Activated T-cell treated with anti-CD3 and anti-CD28 coated beads for 1 hour (primary cell): ENCODE measurements at regions not wholly inside any gene's neighbourhood (a gene's known extent, or its start where the extent isn't known, plus 50 kb on each side); places are given as distances from the start of the nearest gene placed in this dataset.

Experiments used
- DNase-seq: peaks from one replicate; pipeline ENCODE4 v3.0.0-alpha.2; 2020; ENCODE audit warnings: low read depth

DNA sequence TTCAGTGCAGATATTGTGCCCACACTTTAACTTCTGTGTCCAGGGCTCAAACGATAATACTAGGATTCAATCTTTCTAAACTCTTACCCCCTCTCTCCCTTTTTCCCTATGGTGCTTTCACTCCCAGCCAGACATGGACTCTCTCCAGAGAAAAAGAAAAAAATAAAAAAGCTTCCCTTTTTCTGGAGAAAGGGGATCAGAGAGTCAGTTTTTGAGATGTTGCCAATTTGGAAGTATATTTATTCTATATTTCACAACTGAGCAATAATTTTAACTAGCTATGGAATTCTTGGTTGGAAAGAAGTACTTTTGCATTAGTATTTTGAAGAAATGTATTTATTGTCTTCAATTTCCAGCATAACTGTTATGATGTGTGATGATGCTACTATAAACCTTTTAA lies 72.2 kb upstream of the ZFP64 start:
- no peak for DNase-seq

DNA sequence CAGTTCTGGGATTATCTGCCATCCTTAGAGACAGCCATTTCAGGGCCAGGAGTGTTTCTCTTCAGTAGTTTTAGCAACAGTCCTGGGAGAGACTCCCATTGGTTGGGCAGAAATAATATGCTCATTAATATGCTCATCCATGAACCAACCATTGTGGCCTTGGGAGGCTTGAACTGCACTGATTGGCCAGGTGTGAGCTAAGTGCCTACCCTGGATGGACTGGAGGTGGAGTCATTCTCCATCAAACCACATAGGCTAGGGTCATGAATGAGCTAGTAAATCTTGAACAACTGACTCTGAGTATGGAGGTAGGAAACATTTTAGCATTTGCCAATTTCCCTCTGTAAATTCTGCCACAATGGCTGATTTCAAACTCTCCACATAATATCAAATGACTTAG lies 70.2 kb upstream of the ZFP64 start:
- no peak for DNase-seq

DNA sequence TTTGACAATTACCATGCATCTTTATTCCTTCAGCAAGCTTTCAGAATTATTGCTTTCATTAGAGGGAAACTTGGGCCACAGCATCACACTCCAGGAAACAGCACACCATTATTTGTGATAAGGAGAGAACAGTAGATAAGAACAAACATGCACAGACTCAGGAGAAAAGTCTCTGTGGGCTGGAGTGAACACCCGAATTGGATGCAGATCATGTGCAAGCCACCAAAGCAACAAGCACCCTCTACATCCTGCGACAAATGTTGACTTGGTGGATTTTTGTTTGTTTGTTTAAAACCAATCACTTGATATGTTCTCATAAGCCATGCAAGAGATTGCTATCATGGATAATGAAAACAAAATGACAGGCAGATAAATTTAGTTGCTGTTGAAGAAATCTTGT lies 67.7 kb upstream of the ZFP64 start:
- DNase-seq: no peak

DNA sequence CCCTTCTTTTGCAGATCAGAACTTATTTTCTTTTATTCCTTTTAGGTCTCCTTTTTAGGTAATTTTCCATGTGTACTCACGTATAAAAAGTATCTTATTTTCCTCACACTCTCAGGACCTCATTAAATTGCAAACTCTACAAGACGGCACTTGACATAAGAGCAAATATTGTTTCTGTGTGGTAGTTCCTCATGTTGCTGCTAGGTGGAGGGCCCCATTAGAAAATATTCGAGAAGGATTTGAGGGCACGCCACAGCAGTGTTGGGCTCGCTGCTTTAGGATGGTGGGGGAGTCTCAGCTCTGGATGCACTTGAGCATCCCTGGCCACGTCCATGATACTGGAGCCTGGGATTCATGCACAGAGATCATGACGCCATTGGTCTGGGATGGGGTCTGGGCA lies 64.9 kb upstream of the ZFP64 start:
- DNase-seq: no peak

DNA sequence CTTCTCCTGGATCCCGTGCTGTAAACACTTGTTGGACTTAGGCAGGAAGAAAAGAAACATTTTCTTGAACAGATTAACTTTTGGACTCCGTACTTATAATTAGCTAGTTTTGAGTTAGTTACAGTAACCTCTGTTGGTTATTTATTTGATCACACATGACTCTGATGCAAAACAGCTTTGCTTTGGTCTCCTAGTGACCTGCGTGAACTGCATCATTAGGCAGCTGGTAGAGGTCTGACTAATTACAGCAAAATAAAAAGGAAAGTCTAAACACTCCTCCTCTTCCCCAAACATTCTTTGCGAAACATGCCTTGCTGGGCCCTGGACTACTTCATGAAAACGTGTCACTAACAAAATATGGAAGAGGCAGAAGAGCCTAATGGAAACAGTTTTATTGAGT lies 61.1 kb upstream of the ZFP64 start:
- no peak for DNase-seq

DNA sequence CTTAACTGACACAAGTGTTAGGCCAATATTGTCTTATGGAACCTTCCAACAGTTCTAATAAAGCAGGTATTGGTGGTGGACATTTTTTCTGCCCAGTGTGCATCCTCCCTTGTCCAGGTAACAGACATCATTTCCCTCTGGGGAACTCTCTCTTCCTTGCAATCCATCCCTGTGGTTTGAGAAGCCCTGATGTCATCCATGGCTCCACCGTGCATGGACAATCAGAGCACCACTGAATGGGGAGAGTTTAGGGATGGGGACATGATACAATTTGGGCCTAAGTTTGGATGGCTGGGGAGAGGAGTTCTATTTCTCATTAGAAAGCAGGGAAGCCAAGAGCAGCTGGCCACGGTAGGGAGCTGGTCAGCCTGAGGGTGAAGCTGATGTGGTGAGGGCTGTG lies 60.2 kb upstream of the ZFP64 start:
- no peak for DNase-seq

DNA sequence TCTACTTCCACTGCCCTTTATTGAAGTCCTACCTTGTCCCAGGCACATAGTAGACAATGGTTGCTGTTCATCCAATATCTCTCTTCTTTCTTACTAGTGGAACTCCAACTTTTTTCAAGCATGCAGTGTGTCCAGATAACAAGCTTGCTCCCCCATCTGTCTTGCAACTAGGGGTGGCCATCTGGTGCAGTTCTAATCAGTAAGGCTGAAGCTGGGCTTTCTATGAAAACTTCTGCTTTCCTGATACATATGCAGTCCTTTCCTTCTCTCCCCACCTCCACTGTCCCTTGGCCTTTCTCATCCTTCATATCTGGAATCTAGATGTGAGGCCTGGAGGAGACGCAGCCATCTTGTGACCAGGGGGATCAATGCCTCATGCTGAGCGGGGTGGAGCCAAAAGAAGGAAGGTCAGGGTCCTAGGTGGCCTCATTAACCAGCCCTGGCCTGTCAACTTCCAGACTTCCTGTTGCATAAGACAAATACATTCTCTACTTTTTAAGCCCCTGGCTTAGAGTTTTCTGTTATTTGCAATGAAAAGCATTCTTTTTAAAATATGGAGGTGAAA lies 59.6 kb upstream of the ZFP64 start:
- no peak for DNase-seq

DNA sequence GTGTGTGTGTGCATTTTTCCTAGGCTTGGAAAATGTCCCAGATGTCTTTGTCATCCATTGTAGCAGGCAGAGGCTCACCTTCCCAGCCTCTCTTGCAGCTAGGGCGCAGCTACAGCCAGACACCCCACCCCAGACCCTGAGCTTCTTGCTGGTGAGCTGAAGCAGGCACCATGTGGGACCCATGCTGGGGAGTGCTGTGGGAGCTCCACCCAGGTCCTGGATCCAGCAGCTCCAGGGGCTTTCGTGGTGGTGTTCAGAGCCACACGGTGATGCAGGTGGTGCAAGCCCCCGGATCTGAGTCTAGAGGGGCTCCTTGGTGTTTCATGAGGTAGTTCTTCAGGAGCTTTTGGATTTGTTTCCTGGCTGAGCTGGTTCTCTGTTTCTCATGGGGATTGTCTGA lies 56.0 kb upstream of the ZFP64 start:
- no peak for DNase-seq

DNA sequence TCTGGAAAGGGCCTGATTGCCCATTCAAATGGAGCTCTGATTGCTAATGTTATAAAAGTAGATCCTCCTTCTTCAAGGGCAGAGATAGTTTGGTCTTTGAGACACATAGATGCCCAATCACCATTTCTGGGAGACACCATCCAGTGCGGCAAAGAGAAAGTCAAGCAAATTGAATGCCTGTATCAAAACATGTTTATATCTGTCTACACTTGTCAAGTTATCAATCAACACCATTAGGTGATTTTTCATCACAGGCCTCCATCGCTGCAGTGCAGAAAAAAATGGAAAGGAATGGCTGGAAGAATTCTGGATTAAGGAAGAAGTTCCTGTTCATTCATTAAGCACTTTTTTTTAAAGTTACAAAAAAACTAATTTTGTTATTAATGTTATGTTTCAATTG lies 54.8 kb upstream of the ZFP64 start:
- DNase-seq: no peak

DNA sequence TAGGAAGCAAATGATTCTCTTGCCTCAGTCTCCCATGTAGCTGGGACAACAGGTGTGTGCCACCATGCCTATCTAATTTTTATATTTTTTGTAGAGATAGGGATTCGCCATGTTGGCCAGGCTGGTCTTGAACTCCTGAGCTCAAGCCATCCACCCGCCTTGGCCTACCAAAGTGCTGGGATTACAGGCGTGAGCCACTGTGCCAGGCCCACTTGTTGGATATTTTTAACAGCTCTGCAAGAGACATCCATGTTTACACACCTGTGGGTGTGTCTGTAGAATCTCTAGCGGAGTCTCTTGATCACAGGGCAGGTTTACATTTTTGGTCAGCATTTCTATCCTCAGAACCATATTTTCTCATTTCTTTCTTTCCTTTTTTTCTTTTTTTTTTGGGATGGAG lies 53.1 kb upstream of the ZFP64 start:
- no peak for DNase-seq

DNA sequence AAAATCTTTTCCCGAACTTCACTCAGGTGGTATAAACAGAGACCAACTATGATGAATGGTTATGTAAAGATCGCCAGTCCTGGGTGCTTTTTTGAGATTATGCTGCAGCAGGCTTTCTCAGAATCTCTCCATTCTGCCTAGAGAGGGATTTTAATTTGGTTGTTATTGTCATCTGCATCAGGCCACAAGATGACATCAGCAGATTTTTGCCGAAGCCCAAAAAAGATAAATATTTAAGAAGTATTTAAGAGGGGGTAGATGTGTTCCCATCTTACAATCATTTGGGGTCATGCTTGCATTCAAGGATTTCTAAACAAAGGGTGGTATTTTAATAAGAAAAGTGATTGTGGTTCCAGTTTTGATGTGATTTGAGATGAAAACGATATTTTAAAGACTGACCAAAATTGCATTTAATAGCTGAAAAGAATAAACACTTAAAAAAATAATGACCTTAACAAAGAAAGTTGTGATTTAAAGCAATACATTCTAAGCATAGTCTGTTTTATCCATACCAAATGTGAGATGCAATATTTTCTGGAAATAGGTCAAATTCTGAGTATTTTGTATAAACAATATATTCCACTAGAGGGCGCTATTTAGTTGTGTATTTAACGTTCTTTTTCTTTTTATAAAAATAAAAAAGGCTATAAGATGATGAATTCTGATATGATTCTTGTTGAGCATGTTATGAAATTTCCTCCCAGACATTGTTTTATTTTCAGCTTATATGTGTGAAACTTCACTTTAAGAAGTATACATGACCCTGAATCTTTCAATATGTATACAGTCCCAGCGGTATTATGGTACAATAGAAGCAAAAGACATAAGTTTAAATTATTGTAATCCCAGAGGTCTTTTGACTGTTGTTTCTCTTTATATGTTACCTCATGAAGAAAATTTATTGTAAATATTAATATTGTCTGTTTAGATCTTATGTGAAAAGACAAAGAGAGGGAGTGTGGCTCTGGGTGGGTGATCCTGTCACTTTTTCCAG lies 51.0 kb upstream of the ZFP64 start:
- DNase-seq: no peak
